ENCODE measurements at regions not wholly inside any gene's neighbourhood (a gene's known extent, or its start where the extent isn't known, plus 50 kb on each side); places are given as distances from the start of the nearest gene placed in this dataset.

DNA sequence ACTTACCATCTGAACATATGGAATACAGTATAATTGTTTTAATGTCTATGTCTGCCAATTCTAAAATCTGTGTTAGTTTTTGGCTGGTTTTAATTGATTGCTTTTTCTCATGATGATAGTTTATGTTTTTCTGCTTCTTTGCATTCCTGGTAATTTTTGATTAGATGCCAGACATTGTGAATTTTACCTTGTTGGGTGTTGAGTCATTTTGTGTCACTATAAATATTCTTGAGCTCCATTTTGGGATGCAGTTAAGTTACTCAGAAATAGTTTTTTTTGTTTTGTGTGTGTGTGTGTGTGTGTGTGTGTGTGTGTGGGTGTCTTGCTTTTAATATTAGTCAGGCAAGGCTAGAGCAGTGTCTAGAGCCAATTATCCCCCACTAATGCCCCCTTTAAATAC is 818.8 kb upstream of the NR2F2 start:
- Histone ChIP-seq H3K27me3 (no peaks in the 10 kb centered on the region), H3K4me3 (no peak overlapping the region), H3K9me3 (no peaks in the 10 kb centered on the region), H3K4me1 (no peaks in the 10 kb centered on the region), H3K27ac (no peak overlapping the region), H3K36me3 (replicated peaks in 1 of 2; ENCODE audit: insufficient read depth in 1 of 2, low read depth in 2 of 2) (no peaks in the 10 kb centered on the region)
- ATAC-seq (no peak), DNase-seq (no peak)
- TF ChIP-seq, protein P1, sequence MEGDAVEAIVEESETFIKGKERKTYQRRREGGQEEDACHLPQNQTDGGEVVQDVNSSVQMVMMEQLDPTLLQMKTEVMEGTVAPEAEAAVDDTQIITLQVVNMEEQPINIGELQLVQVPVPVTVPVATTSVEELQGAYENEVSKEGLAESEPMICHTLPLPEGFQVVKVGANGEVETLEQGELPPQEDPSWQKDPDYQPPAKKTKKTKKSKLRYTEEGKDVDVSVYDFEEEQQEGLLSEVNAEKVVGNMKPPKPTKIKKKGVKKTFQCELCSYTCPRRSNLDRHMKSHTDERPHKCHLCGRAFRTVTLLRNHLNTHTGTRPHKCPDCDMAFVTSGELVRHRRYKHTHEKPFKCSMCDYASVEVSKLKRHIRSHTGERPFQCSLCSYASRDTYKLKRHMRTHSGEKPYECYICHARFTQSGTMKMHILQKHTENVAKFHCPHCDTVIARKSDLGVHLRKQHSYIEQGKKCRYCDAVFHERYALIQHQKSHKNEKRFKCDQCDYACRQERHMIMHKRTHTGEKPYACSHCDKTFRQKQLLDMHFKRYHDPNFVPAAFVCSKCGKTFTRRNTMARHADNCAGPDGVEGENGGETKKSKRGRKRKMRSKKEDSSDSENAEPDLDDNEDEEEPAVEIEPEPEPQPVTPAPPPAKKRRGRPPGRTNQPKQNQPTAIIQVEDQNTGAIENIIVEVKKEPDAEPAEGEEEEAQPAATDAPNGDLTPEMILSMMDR (IDR thresholded peaks at IDR 0.05) = no peak
- TF ChIP-seq POLR2A (IDR thresholded peaks at IDR 0.05) = no peak
- intact Hi-C loops (cut with DNase I) = no loop called here

DNA sequence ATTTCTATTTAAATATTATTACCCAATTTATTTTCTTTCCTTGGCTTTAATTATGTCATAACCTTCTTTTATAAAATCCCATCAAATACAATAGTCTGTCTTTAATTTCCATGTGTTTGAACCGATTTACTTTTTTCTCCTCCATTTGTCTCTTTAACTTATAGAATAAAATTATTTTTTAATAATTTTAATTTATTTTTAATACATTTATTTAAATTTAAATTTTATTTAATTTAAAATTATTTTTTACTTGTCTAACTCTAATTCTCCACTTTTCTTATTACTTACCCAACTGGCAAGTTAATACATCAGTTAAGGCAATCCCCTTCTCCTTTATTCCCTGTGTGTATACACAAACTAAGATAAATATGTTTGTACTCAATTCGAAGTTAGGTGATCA is 817.6 kb upstream of the NR2F2 start:
- Histone ChIP-seq H3K27me3 (no peaks in the 10 kb centered on the region), H3K4me3 (no peak overlapping the region), H3K27ac (no peak overlapping the region), H3K9me3 (no peaks in the 10 kb centered on the region), H3K4me1 (no peaks in the 10 kb centered on the region), H3K36me3 (replicated peaks in 1 of 2; ENCODE audit: insufficient read depth in 1 of 2, low read depth in 2 of 2) (no peaks in the 10 kb centered on the region)
- no peak for ATAC-seq
- 46 to 49% methylated on average over 2 of the region's 2 CpGs for WGBS, 2 donors
- no peak for TF ChIP-seq POLR2A (IDR thresholded peaks at IDR 0.05)
- TF ChIP-seq, protein P1 (IDR thresholded peaks at IDR 0.05) = no peak
- intact Hi-C loops (cut with DNase I) = no loop called here
- no peak for DNase-seq

GRCh38 chr15:95519887-95520286 is 810.6 kb upstream of the NR2F2 start:
- DNase-seq (no peak), ATAC-seq (no peak)
- intact Hi-C loops (cut with DNase I) = no loop called here
- TF ChIP-seq, protein P1 (IDR thresholded peaks at IDR 0.05) = no peak
- TF ChIP-seq POLR2A (IDR thresholded peaks at IDR 0.05) = no peak
- Histone ChIP-seq H3K27me3 (no peaks in the 10 kb centered on the region), H3K27ac (no peak overlapping the region), H3K4me3 (no peak overlapping the region), H3K9me3 (no peaks in the 10 kb centered on the region), H3K36me3 (replicated peaks in 1 of 2; ENCODE audit: insufficient read depth in 1 of 2, low read depth in 2 of 2) (no peaks in the 10 kb centered on the region), H3K4me1 (no peaks in the 10 kb centered on the region)
- 85% methylated on average over 11 of the region's 11 CpGs for WGBS, 2 donors

DNA sequence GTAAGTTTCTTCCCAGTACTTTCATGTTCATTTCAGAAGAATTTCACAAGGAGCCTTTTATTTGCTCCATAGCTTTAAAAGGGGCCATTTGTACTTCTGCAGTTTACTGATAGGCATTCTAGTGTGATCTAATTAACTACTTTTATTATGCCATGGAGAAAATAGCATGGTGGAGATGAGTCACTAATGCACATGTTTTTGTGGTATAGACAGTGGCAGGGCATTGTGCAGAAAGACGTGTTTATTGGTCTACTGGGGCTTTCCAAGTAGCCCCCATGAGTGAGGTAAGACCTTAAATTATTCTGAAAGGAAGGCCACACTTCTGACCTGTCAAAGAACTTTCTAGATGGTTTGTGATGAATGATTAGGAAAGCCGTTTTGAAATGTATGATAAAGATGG is 810.0 kb upstream of the NR2F2 start:
- no peaks in the 10 kb centered on the region for H3K27me3 ChIP-seq
- no peaks in the 10 kb centered on the region for H3K4me1 ChIP-seq
- H3K9me3 ChIP-seq = no peaks in the 10 kb centered on the region
- no peak overlapping the region for H3K27ac ChIP-seq
- DNase-seq (no peak), ATAC-seq (no peak)
- intact Hi-C loops (cut with DNase I) = no loop called here
- TF ChIP-seq, protein P1 (IDR thresholded peaks at IDR 0.05) = no peak
- no peak for TF ChIP-seq POLR2A (IDR thresholded peaks at IDR 0.05)
- WGBS, 2 donors = 28 to 54% methylated on average over 2 of the region's 2 CpGs
- H3K4me3 ChIP-seq = no peak overlapping the region
- H3K36me3 ChIP-seq (replicated peaks in 1 of 2; ENCODE audit: insufficient read depth in 1 of 2, low read depth in 2 of 2) = no peaks in the 10 kb centered on the region

DNA sequence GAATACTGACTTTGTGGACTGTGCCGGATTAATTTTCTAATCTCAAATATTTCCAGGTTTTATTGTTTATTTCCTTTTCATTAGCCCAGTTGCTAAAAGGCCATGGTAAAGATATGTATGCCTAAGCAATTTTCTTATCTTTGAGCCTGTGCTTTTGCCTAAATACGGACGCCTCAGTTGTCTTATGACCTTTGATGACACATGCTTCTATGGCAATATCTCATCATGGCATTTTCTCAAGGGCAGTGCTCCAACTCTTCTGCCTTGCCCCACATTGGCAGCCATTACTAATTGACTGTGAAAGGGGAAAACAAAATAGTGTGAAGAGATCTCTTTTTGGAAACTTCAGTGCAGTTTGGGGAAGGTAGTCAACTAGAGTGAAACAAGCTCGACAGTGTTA is 809.6 kb upstream of the NR2F2 start:
- ATAC-seq (no peak), DNase-seq (no peak)
- Histone ChIP-seq H3K27me3 (no peaks in the 10 kb centered on the region), H3K4me1 (no peaks in the 10 kb centered on the region), H3K36me3 (replicated peaks in 1 of 2; ENCODE audit: insufficient read depth in 1 of 2, low read depth in 2 of 2) (no peaks in the 10 kb centered on the region), H3K4me3 (no peak overlapping the region), H3K9me3 (no peaks in the 10 kb centered on the region), H3K27ac (no peak overlapping the region)
- TF ChIP-seq, protein P1 (IDR thresholded peaks at IDR 0.05) = no peak
- TF ChIP-seq POLR2A (IDR thresholded peaks at IDR 0.05) = no peak
- intact Hi-C loops (cut with DNase I) = no loop called here
- WGBS, 2 donors = 54 to 61% methylated on average over 4 of the region's 4 CpGs

All from body of pancreas (tissue), 4 donors.